PC-3 (cell line): ENCODE measurements at regions not wholly inside any gene's neighbourhood (a gene's known extent, or its start where the extent isn't known, plus 50 kb on each side); places are given as distances from the start of the nearest gene placed in this dataset.

Experiments used
- ATAC-seq: fragments of 200-7000 bp; cut with Tn5 transposase; 2 replicates; pipeline ENCODE4 v1.9.1; 2020; ENCODE audit warnings: mild to moderate bottlenecking, moderate library complexity
- BruUV-seq: library from RNA; stranded (reverse); fragments of 400-500 nt; replicated peaks from 2 replicates; lab custom pipeline; 2021; lab: Mats Ljungman, UMichigan
- CTCF ChIA-PET: fragments of 300-600 bp; sonication (Branson Sonifier 250); formaldehyde crosslinking; loops from one replicate; lab custom pipeline; 2022; ENCODE audit warnings: antibody characterized with exemption; lab: Charles Lee
- POLR2A ChIA-PET: fragments of 300-600 bp; sonication (Branson Sonifier 250); formaldehyde crosslinking; loops from one replicate; lab custom pipeline; 2022; ENCODE audit warnings: antibody characterized with exemption; ENCODE audit not compliant: unreplicated experiment; lab: Charles Lee
- DNase-seq: peaks from one replicate; pipeline ENCODE4 v3.0.0-alpha.2; 2015
- H2AFZ ChIP-seq: fragments of 300-600 bp; sonication (generic); 2 replicates; pipeline ENCODE4 v1.6.0; 2016; ENCODE audit warnings: antibody characterized with exemption, low read length
- H3F3A ChIP-seq: fragments of 300-600 bp; sonication (generic); one replicate; pipeline ENCODE4 v1.6.0; 2017; ENCODE audit warnings: antibody characterized with exemption, low read length, control low read depth, mild to moderate bottlenecking; ENCODE audit not compliant: unreplicated experiment
- H3K27ac ChIP-seq: fragments of 300-600 bp; sonication (generic); 2 replicates; pipeline ENCODE4 v1.5.1; 2016; ENCODE audit warnings: mild to moderate bottlenecking, low read length
- H3K27me3 ChIP-seq: fragments of 300-600 bp; sonication (generic); 2 replicates; pipeline ENCODE4 v1.6.1; 2016; ENCODE audit warnings: low read length, mixed read lengths
- H3K36me3 ChIP-seq: fragments of 300-600 bp; sonication (generic); 2 replicates; pipeline ENCODE4 v1.6.1; 2016; ENCODE audit warnings: low read depth, mixed run types, low read length, mixed read lengths
- H3K4me1 ChIP-seq: fragments of 300-600 bp; sonication (generic); 2 replicates; pipeline ENCODE4 v1.5.1; 2016; ENCODE audit warnings: low read length; ENCODE audit not compliant: insufficient read depth
- H3K4me2 ChIP-seq: fragments of 300-600 bp; sonication (generic); 2 replicates; pipeline ENCODE4 v1.6.0; 2016; ENCODE audit warnings: low read length
- H3K4me3 ChIP-seq: fragments of 300-600 bp; sonication (generic); 2 replicates; pipeline ENCODE4 v1.5.1; 2016; ENCODE audit warnings: mild to moderate bottlenecking, low read length, mixed read lengths
- H3K79me2 ChIP-seq: fragments of 300-600 bp; sonication (generic); 2 replicates; pipeline ENCODE4 v1.6.1; 2017; ENCODE audit warnings: low read length, mixed read lengths
- H3K9ac ChIP-seq: fragments of 300-600 bp; sonication (generic); 2 replicates; pipeline ENCODE4 v1.6.0; 2016; ENCODE audit warnings: mild to moderate bottlenecking, low read length
- H3K9me2 ChIP-seq: fragments of 300-600 bp; sonication (generic); replicated peaks from 2 replicates; pipeline ENCODE4 v1.6.1; 2016; ENCODE audit warnings: mixed run types, low read length, mixed read lengths
- H3K9me3 ChIP-seq: fragments of 300-600 bp; sonication (generic); 2 replicates; pipeline ENCODE4 v1.6.1; 2016; ENCODE audit warnings: low read length, mixed read lengths
- H4K20me1 ChIP-seq: fragments of 300-600 bp; sonication (generic); 2 replicates; pipeline ENCODE4 v1.6.1; 2016; ENCODE audit warnings: low read length, mixed read lengths
- CTCF ChIP-seq: fragments of 300-600 bp; sonication (generic); conservative IDR thresholded peaks from 2 replicates; pipeline ENCODE4 v1.5.1; 2017; ENCODE audit warnings: antibody characterized with exemption, low read depth, mild to moderate bottlenecking, low read length
- EZH2 ChIP-seq: fragments of 300-600 bp; sonication (generic); IDR thresholded peaks from one replicate; pipeline ENCODE4 v1.6.1; 2017; ENCODE audit warnings: antibody characterized with exemption, mild to moderate bottlenecking, low read length; ENCODE audit not compliant: unreplicated experiment
- EZH2phosphoT487 ChIP-seq: fragments of 300-600 bp; sonication (generic); IDR thresholded peaks from 2 replicates; pipeline ENCODE4 v1.6.1; 2018; ENCODE audit warnings: mild to moderate bottlenecking, antibody characterized with exemption, low read length, borderline replicate concordance
- intact Hi-C: fragments of 100-400 bp; cut with micrococcal nuclease; formaldehyde crosslinking; loops from 2 replicates; pipeline ENCODE4 v1.9.0; 2023

GRCh38 chr15:26477044-26477443 is 295.8 kb downstream of the GABRB3 start:
- Histone ChIP-seq H3K4me3 (no peak overlapping the region), H3K9me3 (0 out of 2 replicates have a peak, but pooled peaks cover 4% of the 10 kb centered on the region), H3K4me2 (no peak overlapping the region), H3K36me3 (no peaks in the 10 kb centered on the region), H3K9ac (no peak overlapping the region), H3K79me2 (no peaks in the 10 kb centered on the region), H3K4me1 (no peaks in the 10 kb centered on the region), H3K27me3 (no peaks in the 10 kb centered on the region), H2AFZ (no peak overlapping the region), H3F3A (no peaks in the 10 kb centered on the region), H3K9me2 (no peaks in the 10 kb centered on the region), H3K27ac (no peak overlapping the region), H4K20me1 (no peaks in the 10 kb centered on the region)
- no peak for ATAC-seq
- intact Hi-C loops, result no loop called here
- POLR2A ChIA-PET, result no interaction called here
- BruUV-seq, result no TSS peak
- CTCF ChIA-PET, result no interaction called here
- TF ChIP-seq EZH2 (no peak), CTCF (no peak), EZH2phosphoT487 (no peak)
- DNase-seq, result no peak

DNA sequence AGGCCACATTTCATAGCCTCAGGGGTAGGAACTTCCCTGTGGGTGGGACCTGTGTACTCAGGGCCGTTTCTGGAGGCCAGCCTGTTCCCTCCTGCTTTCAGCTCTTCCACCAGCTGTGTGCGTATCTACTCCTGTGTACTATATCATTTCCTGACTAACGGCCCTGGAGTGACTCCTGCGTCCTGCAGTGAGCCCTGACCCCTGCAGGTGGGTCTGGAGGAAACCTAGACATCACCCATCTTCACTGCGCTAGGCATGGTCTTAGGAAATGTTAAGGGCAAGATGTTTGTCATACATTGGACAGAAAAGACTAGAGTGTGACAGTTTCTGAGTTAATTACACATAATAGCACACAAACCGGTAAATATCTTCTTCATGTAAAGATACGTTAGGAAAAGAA is 297.3 kb downstream of the GABRB3 start:
- Histone ChIP-seq H3K4me3 (no peak overlapping the region), H3K4me1 (no peaks in the 10 kb centered on the region), H2AFZ (no peak overlapping the region), H3K27ac (no peak overlapping the region), H3K9me2 (no peaks in the 10 kb centered on the region), H3K4me2 (no peak overlapping the region), H4K20me1 (no peaks in the 10 kb centered on the region), H3K27me3 (no peaks in the 10 kb centered on the region), H3K9ac (no peak overlapping the region), H3K36me3 (no peaks in the 10 kb centered on the region), H3F3A (no peaks in the 10 kb centered on the region), H3K9me3 (no peaks in the 10 kb centered on the region), H3K79me2 (no peaks in the 10 kb centered on the region)
- ChIA-PET POLR2A (no interaction called here), CTCF (no interaction called here)
- DNase-seq (no peak), ATAC-seq (no peak)
- TF ChIP-seq EZH2phosphoT487 (no peak), EZH2 (no peak), CTCF (no peak)
- intact Hi-C loops, result no loop called here
- BruUV-seq, result no TSS peak

DNA sequence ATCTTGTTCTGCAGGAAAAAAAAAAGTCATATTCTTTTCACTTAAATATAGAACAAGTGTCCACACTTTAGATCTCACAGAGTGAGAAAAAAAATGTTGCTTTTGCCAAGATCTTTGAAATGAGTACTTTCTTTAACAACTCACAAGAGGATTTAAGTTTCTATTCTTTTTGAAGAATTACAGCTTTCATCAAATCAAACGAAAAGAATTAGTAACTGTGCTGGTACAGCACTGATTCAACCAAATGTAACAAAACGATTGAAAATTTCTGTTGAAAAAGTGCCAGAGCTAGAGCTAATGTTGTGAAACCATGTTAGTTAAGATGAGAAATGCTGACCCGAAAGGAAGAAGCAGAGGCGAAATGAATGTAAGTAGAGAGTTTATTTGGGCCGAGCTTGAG is 300.2 kb downstream of the GABRB3 start:
- CTCF ChIA-PET, result no interaction called here

More for the DNA sequence above, 300.2 kb downstream of the GABRB3 start:
- POLR2A ChIA-PET, result no interaction called here
- H3K4me2 ChIP-seq, result no peak overlapping the region
- H3F3A ChIP-seq, result no peaks in the 10 kb centered on the region
- H3K9ac ChIP-seq, result no peak overlapping the region
- no TSS peak for BruUV-seq
- no peaks in the 10 kb centered on the region for H3K27me3 ChIP-seq
- H3K4me3 ChIP-seq, result no peak overlapping the region
- no peaks in the 10 kb centered on the region for H3K9me3 ChIP-seq
- TF ChIP-seq CTCF, result no peak
- TF ChIP-seq EZH2phosphoT487, result no peak
- TF ChIP-seq EZH2, result no peak
- no peak for DNase-seq
- no peak overlapping the region for H3K27ac ChIP-seq
- H3K4me1 ChIP-seq, result no peaks in the 10 kb centered on the region
- intact Hi-C loops, result no loop called here
- H3K9me2 ChIP-seq, result no peaks in the 10 kb centered on the region
- H3K36me3 ChIP-seq, result no peaks in the 10 kb centered on the region
- H3K79me2 ChIP-seq, result no peaks in the 10 kb centered on the region
- H4K20me1 ChIP-seq, result no peaks in the 10 kb centered on the region
- ATAC-seq, result no peak
- H2AFZ ChIP-seq, result no peak overlapping the region
